HG03135 (cell line): ENCODE measurements at regions not wholly inside any gene's neighbourhood (a gene's known extent, or its start where the extent isn't known, plus 50 kb on each side); places are given as distances from the start of the nearest gene placed in this dataset.
"Not testable (repeated sequence)": the region's sequence is repeated elsewhere in the genome, so short reads cannot be mapped to it uniquely, and the experiment has no call there.

Experiments used
- ATAC-seq: cut with Tn5 transposase; IDR thresholded peaks from one replicate; pipeline ENCODE4 v1.9.1; 2021; ENCODE audit warnings: mild to moderate bottlenecking, moderate library complexity; ENCODE audit not compliant: unreplicated experiment

DNA sequence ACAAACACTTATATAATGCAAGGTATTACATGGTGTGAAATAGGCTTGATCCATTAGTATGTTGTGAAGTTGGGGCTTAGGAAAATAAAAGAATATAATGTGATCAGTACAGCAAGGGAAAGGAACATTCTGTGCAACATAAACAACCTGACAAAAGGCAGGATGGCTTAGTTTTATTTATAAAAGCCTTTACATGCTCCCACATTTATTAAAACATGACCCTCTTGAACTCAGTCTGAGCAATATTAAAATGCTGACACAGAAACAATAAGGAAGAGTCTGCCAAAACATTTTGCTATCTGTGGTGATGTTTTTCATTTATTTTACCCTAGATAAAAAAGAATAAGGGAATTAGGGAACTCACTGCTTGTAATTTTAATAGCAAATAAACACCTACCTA is 519.7 kb downstream of the PCDH7 start:
- no peak for ATAC-seq

DNA sequence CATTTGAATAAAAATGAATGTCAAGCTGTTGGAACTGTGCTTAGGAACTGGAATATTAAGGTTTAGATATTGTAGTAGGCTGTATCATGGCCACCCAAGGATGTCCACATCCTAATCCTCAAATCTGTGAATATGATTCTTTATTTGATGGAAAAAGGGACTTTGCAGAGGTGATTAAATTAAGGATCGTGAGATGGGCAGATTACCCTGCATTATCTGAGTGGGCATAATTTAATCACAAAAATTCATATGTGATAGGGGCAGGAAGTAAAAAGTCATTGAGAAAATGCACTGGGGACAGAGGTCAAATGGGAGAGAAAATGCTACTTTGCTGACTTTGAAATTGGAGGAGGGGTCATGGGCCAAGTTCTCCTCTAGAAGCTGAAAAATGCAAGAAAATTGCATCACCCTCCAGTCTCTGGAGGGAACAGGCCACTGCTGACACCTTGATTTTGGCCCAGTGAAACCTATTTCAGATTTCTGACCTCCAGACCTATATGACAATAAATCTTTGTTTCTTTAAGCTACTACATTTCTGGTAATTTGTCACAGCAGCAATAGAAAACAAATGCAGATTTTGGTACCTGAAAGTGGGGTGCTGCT is 521.4 kb downstream of the PCDH7 start:
- no peak for ATAC-seq

DNA sequence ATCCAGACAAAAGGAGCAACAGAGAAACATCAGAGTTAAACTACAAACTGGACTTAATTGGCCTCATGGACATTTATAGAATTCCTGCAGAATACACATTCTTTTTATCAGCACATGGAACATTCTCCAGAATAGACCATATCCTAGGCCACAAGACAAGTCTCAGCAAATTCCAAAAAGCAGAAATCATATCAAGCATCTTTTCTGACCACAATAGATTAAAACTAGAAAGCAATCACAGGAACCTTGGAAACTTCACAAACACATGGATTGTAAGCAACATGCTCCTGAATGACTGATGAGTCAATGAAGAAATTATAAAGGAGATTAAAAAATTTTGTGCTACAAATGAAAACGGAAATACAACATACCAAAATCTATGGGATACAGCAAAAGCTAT is 526.7 kb downstream of the PCDH7 start:
- ATAC-seq, result no peak

DNA sequence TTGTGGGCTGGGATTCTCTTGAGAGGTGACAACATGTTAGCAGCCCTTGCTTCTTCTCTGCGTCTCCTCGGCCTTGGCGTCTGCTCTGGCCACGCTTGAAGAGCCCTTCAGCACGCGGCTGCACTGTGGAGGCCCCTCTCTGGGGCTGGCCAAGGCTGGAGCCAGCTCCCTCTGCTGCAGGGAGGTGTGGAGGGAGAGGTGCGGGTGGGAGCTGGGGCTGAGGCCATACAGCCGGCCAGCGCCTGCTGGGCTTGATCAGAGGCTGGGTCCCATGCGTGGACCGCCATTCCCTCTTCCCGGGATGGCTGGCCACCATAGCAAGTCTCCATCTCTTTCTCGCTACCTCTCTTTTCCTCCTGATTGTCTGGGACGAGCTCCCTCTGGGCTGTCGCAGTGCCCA is 539.0 kb downstream of the PCDH7 start:
- ATAC-seq, result no peak

DNA sequence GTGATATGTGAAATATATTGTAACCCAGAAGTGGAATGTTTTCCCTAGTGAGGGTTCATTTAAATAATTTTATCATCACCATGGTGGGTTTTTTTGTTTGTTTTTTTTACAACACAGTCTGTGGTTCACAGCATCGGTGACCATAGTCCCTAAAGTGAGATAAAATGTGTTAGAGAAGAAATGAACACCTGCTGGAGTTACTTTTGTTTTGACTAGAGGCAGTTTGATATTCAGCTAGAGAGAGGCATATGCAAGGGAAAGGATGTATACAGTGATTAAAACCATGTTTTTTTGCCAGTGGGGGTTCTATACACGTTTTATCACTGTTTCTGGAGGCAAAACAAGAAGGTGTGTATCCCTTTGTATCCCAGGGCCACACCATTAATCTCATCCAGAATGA is 541.5 kb downstream of the PCDH7 start:
- no peak for ATAC-seq

DNA sequence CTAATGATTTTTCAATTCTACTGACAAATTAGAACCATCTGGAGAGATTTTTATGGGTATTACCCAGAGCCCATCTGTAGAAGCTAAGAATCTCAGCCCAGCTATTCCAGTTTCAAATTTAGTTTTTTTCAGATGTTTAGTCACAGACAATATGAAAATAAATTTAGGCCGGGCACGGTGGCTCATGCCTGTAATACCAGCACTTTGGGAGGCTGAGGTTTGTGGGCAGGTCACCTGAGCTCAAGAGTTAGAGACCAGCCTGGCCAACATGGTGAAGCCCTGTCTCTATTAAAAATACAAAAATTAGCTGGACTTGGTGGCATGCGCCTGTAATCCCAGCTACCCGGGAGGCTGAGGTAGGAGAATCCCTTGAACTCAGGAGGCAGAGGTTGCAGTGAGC is 545.9 kb downstream of the PCDH7 start:
- ATAC-seq, result not testable (repeated sequence)

DNA sequence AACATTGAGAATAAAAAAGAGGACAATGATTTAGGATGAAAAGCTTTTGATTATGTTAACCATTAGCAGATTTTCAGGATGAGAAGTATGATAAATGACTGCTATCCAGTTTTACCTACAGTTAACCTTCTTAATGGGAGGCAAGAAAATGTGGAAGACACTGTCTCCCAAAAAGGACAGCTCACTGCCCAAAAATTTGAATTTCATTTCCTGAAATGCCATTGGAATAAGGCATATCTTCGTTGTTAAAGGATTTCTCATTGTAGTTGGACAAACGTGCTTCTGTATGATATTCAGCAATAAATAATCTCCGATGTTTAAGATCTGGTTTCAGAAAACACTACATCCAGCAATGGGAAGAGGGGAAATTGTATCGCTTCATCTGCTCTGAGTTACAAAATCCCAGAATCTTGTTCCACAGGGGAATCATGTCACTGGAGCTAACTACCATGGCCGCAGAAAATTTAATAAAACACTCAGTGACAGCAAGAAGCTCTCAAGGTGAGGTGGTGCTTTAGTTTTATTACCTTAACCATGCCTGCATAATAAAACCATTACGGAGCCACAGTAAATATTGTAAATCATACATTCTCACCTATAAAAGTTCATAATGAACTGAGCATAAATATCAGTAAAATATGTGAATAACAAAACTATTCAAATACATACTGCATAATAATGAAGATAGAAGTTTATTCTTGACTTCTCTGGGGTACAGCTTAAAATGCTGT is 552.3 kb downstream of the PCDH7 start:
- ATAC-seq, result no peak

DNA sequence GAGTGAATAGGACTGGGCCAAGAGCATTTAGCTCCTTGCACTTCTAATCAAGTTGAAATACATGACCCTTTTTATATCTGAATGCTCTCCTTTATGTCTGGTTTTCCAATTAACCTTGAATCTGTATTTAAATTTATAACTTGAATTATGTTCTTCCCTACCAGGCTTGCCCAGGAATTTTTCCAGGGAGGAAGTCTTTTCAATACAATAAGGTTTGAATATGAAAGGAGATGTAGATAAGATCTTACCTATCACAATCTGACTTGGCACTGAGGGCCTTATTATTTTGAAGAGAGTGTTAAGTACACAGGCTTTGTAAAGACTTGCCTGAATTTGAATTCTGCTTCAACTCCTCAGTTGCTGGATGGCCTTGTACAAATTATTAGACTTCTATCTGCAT is 555.7 kb downstream of the PCDH7 start:
- no peak for ATAC-seq

DNA sequence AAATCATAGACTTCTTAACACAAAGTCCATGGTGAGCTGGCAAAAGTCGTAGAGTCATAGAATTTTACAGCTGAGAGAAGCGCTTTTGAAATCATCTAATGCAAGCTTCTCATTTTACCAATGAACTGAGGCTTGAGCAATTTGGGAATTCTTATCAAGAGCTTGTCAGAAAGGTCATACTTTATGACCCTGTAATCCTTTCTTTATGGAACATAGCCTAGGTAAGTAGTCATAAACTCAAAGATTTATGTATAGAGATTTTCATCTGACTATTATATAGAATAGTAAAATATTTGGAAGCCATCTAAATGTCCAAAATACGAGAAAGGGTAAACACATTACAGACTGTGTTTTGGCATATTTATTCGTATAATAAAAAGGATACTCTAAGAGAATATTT is 563.5 kb downstream of the PCDH7 start:
- no peak for ATAC-seq

DNA sequence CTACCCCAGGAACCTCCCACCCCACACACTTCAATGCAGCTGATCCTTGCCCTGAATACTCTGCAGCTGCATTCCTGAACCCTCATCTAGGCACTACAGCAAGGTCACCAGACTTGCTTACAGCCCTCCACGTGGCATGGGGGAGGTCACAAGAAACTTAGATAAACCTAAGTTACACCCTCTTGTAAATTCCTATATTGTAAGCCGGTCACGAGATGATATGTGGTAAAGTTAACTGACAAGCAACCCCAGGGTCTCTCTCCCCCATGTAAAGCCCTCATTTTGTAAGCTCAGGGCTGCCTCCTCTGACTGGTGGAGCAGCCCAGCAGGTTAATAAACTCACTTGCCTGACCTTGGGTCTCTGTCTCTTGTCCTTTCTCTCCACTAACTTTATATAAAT is 570.7 kb downstream of the PCDH7 start:
- ATAC-seq, result no peak

DNA sequence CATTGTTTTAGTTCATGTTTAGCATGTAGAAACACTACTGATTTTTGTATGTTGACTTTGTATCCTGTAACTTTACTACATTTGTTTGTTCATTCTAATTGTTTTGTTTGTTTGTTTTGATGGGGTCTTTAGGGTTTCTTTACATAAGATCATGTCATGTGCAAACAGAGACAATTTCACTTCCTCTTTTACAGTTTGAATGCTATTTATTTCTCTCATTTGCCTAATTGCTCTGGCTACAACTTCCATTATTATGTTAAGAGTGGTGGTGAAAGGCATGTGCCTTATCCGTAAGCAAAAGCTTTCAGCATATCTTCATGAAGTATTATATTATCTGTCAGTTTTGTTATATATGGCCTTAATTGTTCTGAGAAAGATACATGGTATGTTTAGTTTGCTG is 571.1 kb downstream of the PCDH7 start:
- no peak for ATAC-seq

DNA sequence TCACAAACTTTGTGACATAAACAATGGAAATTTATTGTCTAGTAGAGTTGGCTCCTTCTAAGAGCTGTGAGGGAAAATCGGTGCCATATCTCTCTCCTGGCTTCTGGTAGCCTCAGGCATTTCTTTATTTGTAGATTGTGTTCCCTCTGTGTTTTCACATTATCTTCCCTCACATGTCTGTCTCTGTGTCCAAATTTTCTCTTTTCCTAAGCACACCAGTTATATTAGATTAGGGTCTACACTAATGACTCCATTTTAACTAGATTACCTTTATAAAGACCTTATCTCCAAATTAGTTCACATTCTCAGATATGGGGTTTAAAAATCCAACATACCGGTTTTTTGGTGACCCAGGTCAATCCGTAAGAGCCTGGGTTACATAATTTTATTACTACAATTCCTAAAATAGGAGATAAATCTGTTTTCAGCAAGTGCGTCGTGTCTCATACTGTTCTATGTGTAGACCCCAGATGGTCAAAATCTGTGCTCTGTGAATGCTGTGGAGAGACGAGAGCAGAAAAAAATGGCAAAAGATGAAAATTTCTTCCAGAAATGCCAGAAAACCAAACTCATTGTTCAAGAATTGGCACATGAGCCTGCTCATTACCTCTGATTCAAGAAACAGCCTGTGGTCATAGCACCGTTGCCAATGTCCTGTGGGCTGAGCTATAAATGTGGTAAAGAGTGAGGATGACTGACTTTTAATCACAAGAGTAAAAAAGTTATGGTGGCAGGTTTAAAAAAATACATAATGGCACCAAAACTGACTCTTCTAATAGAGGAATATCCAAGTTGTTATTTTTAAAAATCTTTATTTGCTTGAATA is 574.7 kb downstream of the PCDH7 start:
- no peak for ATAC-seq

DNA sequence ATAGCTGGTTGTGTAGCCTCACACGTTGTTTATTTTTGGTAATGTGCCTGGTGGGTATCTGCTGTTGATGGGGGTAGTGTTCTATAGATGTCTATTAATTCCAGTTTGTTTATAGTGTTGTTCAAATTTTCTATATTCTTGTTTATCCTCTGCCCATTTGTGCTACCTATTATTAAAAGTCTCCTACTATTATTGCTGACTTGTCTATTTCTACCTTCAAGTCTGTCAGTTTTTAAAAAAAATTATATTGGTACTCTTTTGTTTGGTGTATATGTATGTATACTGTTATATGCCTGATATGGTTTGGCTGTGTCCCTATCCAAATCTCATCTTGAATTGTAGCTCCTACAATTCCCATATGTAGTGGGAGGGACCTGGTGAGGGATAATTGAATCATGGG is 578.6 kb downstream of the PCDH7 start:
- ATAC-seq, result no peak

DNA sequence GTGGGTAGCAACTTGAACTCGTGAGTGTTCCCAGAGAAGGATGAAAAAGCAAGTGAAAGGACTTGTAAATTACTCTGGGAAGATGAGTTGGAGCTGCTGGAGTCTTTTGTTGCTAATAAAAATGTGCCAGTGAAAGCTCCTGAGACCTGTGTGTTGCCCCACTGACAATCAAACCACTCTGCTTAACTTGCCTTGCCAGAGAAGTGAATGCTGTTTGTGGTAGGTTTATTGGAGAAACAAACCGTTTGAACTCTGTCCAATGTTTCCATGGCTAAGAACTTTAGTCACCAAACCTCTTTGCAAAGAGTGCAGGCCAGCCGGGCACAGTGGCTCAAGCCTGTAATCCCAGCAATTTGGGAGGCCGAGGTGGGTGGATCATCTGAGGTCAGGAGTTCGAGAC is 586.9 kb downstream of the PCDH7 start:
- no peak for ATAC-seq

DNA sequence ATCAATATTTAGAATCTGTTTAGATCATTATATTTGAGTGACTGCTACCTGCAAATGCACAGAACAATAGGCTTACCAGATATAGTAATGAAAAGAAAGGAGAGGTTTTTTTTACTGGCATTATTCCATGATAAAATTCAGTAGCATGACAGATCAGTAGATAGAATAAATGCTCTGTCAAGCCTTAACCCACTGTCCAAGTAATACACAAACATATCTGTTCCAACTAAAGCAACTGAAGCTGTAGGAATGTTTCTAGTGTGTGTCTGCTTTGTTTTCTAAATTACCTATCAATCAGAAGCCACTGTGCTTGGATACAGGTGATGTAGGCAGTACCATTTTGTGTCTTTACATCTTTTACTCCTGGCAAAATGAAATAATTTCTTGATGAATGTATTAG is 604.6 kb downstream of the PCDH7 start:
- ATAC-seq, result no peak

DNA sequence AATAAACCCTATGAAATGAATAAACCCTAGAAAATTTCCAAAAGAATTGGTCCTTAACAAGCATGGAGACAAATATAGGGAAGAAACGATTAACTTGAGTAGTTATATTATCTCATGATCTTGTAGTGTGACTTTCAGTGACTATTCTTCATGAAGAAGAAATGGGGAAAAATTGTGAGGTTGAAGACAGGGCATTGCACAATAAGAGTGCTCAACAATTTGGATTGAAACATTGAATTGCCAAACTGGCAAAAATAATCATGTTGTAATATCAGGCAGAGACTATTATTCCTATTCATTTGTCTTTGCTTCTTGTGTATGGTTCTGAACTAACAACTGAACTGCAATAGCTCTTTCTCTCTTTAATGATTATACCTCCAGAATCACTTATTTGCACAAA is 605.1 kb downstream of the PCDH7 start:
- no peak for ATAC-seq

DNA sequence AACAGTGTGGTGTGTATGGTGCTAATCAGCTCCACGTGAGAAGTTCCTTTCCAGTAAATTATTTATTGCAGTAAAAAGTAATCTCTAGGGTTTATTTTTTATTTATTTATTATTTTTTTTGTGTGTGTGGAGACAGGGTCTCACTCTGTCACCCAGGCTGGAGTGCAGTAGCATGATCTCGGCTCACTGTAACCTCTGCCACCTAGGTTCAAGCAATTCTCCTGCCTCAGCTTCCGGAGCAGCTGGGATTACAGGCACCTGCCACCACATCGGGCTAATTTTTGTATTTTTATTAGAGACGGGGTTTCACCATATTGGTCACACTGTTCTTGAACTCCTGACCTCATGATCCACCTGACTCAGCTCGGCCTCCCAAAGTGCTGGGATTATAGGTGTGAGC is 606.9 kb downstream of the PCDH7 start:
- no peak for ATAC-seq

DNA sequence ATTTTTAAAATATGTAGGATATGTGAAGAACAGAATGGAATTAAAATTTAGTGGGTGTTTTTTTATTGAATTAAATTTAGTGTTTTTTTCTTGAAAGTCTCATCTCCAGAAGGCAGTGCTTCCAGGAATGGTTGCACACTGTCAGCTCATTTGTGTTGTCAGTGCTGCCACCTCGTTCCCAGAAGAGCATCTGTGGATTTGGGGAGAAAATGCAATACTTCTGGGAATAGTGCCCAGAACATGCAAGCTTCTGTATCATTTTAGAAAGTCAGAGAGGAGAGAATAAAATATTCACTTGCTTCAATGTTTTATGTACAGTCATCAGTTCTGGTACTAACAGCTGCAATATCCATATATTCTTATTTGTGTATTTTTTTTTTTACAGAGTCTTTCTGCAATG is 608.8 kb downstream of the PCDH7 start:
- ATAC-seq, result no peak

DNA sequence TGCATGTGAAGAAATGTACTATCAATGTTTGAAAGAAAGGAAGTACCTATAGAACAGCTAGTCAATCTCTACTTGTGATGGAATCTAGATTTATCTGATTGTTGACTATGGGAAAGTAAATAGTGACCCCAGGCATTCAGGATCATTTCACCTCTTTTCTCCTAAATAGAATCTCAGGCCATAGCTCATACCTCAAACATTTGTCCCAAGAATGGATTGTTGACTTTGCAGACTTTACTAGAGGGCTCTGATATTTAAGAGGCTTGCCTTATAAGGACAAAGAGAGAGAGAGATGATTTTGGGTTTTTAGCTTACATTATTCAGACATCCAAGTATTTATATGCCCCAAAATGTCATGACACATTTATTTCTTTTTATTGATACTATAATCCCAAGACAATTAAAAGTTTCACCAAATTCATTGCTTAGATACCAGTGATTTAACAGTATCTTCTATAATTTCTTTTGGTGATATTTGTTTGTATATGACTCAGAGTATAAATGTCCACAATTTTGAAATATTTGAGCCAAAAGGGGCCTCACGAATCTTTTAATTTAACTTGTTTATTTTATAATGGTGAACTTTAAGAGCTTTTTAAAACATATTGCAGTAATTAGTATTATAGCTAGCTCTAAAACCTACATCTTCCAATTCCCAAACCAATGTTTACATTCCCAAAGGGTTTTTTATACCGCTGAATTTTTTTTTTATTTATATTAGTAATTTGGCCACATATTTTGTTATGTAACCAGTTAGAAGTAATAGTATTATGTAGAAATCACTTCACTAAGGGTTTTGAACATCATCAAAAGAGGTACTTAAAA is 614.1 kb downstream of the PCDH7 start:
- no peak for ATAC-seq

DNA sequence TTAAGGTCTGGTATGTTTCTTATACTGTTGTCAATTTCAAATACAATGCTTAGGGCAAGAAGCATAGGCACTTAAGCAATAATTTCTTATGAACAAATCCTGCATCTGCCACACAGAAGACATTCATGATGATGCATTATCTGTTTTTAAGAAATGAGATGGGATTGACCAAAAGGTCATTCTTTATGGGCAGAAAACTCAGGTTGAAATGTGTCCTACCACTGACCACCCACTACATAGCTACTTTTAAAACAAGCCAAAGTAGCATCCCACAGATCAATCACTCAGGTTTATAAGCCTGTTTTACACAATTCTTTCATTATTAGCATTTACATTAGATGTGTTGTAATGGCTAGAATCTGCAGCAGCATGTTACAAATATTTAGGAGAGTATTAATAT is 617.8 kb downstream of the PCDH7 start:
- ATAC-seq, result no peak

DNA sequence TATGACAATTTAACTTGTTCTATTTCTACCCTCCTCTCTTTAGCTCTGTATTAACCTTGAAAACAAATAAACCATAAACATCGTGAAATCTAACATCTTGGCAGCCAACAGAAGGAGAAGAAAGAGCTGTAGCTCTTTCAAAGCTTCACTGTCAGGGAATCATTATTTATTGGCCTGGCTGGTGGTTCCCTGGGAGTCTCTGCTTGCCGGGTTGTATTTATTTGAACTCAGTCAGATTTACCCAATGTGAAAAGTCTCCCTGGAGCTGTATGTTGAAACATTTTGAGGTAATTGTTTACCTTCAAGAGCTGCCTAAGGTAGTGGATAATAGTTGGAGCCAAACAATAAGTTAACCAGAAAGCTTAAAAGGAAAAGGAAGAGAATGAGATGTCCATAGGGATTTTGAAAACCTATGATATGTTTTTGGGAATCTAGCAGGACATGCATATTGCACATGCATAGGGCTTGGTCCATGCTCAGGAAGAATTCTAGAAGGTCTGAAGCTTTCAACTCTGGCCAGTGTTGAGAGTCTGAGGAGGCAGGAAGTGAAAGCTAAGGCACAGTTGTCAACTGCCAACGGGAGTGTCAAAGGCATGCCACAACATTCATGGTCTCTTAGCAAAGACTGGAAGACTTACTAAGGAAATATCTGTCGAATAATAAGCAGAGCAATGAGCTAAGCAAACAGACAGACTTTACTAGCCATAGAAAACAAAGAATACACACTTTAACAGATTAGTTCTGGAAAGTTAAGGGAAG is 621.6 kb downstream of the PCDH7 start:
- ATAC-seq, result no peak
